H1 (cell line): ENCODE measurements at regions not wholly inside any gene's neighbourhood (a gene's known extent, or its start where the extent isn't known, plus 50 kb on each side); places are given as distances from the start of the nearest gene placed in this dataset.

ENCODE experiments used
- ATF2 ChIP-seq: IDR thresholded peaks from 2 replicates; pipeline ENCODE4 v1.6.1; 2012; ENCODE audit warnings: low read length, inconsistent platforms
- CEBPB ChIP-seq: IDR thresholded peaks from 2 replicates; pipeline ENCODE4 v1.6.1; 2012; ENCODE audit warnings: low read depth, low read length
- CHD1 ChIP-seq: IDR thresholded peaks from 2 replicates; pipeline ENCODE4 v1.6.1; 2012; ENCODE audit warnings: low read depth, low read length, improper control_type of control experiment
- CTCF ChIP-seq, 3 experiments: IDR thresholded peaks; 1 replicate in 2 of 3; 2 replicates in 1 of 3; pipeline versions ENCODE4 v1.5.1 to v1.6.1; 2011; ENCODE audit warnings: low read length in 3 of 3, mild to moderate bottlenecking in 3 of 3, inconsistent platforms in 2 of 3, low read depth in 1 of 3, moderate library complexity in 1 of 3; ENCODE audit not compliant: insufficient read depth in 1 of 3; ENCODE audit errors: control extremely low read depth in 1 of 3
- EP300 ChIP-seq, 2 experiments: IDR thresholded peaks; 1 replicate in 1 of 2; 2 replicates in 1 of 2; pipeline ENCODE4 v1.6.1; 2011 to 2012; ENCODE audit warnings: low read depth in 2 of 2, low read length in 2 of 2, mild to moderate bottlenecking in 2 of 2, borderline replicate concordance in 1 of 2, inconsistent platforms in 1 of 2, moderate library complexity in 1 of 2
- FOSL1 ChIP-seq: IDR thresholded peaks from 2 replicates; pipeline ENCODE4 v1.6.1; 2011; ENCODE audit warnings: mild to moderate bottlenecking, low read depth, low read length, moderate library complexity; ENCODE audit not compliant: insufficient read depth
- HDAC6 ChIP-seq: IDR thresholded peaks from one replicate; pipeline ENCODE4 v1.7.1; 2012; ENCODE audit warnings: low read depth, mild to moderate bottlenecking, inconsistent platforms, low read length, moderate library complexity
- PHF8 ChIP-seq: fragments of 200-600 bp; sonication (generic); conservative IDR thresholded peaks from 2 replicates; pipeline ENCODE4 v1.7.1; 2012; ENCODE audit warnings: low read depth, mild to moderate bottlenecking, inconsistent platforms, low read length, moderate library complexity
- POLR2A ChIP-seq, 2 experiments: IDR thresholded peaks; 1 replicate in 1 of 2; 2 replicates in 1 of 2; pipeline ENCODE4 v1.6.1; 2011; ENCODE audit warnings: low read depth in 2 of 2, low read length in 2 of 2, mild to moderate bottlenecking in 2 of 2; ENCODE audit errors: control extremely low read depth in 1 of 2
- POLR2AphosphoS5 ChIP-seq: IDR thresholded peaks from 2 replicates; pipeline ENCODE4 v1.6.1; 2011; ENCODE audit warnings: low read depth, low read length
- SIN3A ChIP-seq, 2 experiments: IDR thresholded peaks in 1 of 2; conservative IDR thresholded peaks in 1 of 2; 2 replicates each; pipeline ENCODE4 v1.6.1; 2011 to 2012; ENCODE audit warnings: low read length in 2 of 2, improper control_type of control experiment in 1 of 2, low read depth in 1 of 2, mild to moderate bottlenecking in 1 of 2
- ZNF274 ChIP-seq: IDR thresholded peaks from 2 replicates; pipeline ENCODE4 v1.7.0; 2012; ENCODE audit warnings: low read length, borderline replicate concordance; ENCODE audit errors: extremely low read depth

- TF ChIP-seq CEBPB (no peak), ZNF274 (no peak), EP300 (IDR thresholded peaks at IDR 0.05; ENCODE audit: borderline replicate concordance in 1 of 2, low read depth in 2 of 2, low read length in 2 of 2) (no peak), CTCF (IDR thresholded peaks at IDR 0.05; ENCODE audit: control extremely low read depth in 1 of 3, insufficient read depth in 1 of 3, low read depth in 1 of 3, low read length in 3 of 3) (no peak), POLR2AphosphoS5 (no peak), PHF8 (no peak), HDAC6 (no peak), SIN3A (conservative IDR thresholded peaks at IDR 0.05 in 1 of 2, IDR thresholded peaks at IDR 0.05 in 1 of 2; ENCODE audit: low read depth in 1 of 2, low read length in 2 of 2) (no peak), ATF2 (no peak), FOSL1 (no peak), POLR2A (IDR thresholded peaks at IDR 0.05; ENCODE audit: control extremely low read depth in 1 of 2, low read depth in 2 of 2, low read length in 2 of 2) (no peak), CHD1 (no peak)
Measured at GRCh38 chrX:64843224-64843623, 133.0 kb downstream of the ZC4H2 start.
